ENCODE measurements at regions not wholly inside any gene's neighbourhood (a gene's known extent, or its start where the extent isn't known, plus 50 kb on each side); places are given as distances from the start of the nearest gene placed in this dataset.
A peak's percentile ranks its signal among the peaks of the same experiment; 100 is the strongest.
"Not testable (repeated sequence)": the region's sequence is repeated elsewhere in the genome, so short reads cannot be mapped to it uniquely, and the experiment has no call there.

DNA sequence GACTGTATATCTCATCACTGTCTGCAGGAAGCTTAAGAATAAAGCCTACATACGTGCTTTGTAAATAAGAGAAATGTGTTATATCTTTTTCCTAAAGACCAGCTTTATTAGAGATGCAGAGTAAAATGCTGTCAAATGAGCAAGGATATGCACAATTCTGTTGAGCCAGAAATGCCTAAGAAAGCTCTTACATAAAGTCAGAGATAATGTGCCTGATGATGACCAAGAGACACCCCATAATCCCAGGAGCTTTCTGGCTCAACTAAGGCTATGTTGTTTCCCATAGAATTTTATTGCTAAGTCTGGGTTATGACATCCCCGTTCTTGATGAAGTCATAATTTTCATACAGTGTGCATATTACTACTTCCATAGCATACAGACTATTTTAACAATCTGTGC lies 209.9 kb downstream of the GALC start:
- H3K27ac ChIP-seq: no peak overlapping the region

DNA sequence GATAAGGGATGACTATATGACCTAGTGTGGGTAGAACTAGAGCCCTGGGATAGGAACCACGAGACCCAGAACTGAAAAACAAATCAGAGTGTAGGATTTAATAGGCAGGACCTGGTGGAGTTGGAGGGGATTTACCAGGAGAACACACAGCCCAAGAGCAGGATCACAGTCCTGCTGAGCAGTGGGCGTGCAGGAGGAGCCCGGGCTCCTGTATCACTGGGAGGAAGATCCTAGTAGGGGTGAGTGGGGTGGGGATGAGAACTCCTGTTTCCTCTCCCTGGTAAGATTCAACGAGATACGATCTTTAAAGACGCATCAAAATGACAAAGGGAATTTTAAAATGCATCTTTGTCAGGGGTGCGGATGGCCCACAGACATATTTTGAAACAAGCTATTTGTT lies 220.1 kb downstream of the GALC start:
- H3K4me1 ChIP-seq: peaks cover 0 to 21% (median 11%) of the 10 kb centered on the region in 10 experiments; a peak in 14 of 20 replicates
- H4K20me1 ChIP-seq: no peaks in the 10 kb centered on the region
- no peak overlapping the region for H3K9ac ChIP-seq
- no peak overlapping the region for H3K4me3 ChIP-seq
- no peaks in the 10 kb centered on the region for H3K36me3 ChIP-seq
- no peak for TF ChIP-seq Cebpa-rat (IDR thresholded peaks at IDR 0.05)
- H3K27ac ChIP-seq: no peak overlapping the region
- peaks cover 14 to 27% (median 18%) of the 10 kb centered on the region in 11 experiments for H3K9me3 ChIP-seq (replicated peaks in 1 of 11)
- H3K27me3 ChIP-seq: no peaks in the 10 kb centered on the region
- no peak overlapping the region for H3K4me2 ChIP-seq

More for the DNA sequence above, 209.9 kb downstream of the GALC start:
- Histone ChIP-seq H3K9ac (no peak overlapping the region), H3K4me3 (no peak overlapping the region), H3K4me1 (peaks cover 0 to 36% (median 11%) of the 10 kb centered on the region in 10 experiments; a peak in 11 of 20 replicates), H3K9me3 (replicated peaks in 1 of 11) (peaks cover 17 to 34% (median 25%) of the 10 kb centered on the region in 11 experiments), H3K4me2 (no peak overlapping the region), H4K20me1 (no peaks in the 10 kb centered on the region), H3K27me3 (no peaks in the 10 kb centered on the region), H3K36me3 (no peaks in the 10 kb centered on the region)
- TF ChIP-seq Cebpa-rat (IDR thresholded peaks at IDR 0.05): no peak

DNA sequence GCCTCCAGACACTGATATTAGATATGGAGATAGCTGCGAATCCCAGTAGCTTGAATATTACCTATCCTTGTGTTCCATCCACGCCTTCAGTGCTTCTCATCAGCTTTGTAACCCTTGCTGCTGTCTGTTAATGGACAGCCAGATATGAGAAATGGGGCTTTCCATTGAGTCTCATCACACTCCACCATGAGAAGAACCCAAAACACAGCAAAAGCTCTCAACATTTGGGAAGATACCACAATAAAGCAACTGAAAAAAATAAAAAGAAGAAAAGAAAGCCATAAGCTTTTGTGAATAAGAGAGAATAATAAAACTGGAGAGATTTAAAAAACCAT lies 225.4 kb downstream of the GALC start:
- H3K27me3 ChIP-seq: no peaks in the 10 kb centered on the region
- peaks cover 16 to 32% (median 21%) of the 10 kb centered on the region in 11 experiments for H3K9me3 ChIP-seq (replicated peaks in 1 of 11)
- H3K9ac ChIP-seq: no peak overlapping the region
- no peaks in the 10 kb centered on the region for H4K20me1 ChIP-seq
- H3K4me1 ChIP-seq: peaks cover 0 to 5% (median 0%) of the 10 kb centered on the region in 10 experiments; a peak in 2 of 20 replicates
- H3K36me3 ChIP-seq: no peaks in the 10 kb centered on the region
- H3K4me3 ChIP-seq: no peak overlapping the region
- H3K27ac ChIP-seq: no peak overlapping the region
- no peak for TF ChIP-seq Cebpa-rat (IDR thresholded peaks at IDR 0.05)
- H3K4me2 ChIP-seq: no peak overlapping the region

DNA sequence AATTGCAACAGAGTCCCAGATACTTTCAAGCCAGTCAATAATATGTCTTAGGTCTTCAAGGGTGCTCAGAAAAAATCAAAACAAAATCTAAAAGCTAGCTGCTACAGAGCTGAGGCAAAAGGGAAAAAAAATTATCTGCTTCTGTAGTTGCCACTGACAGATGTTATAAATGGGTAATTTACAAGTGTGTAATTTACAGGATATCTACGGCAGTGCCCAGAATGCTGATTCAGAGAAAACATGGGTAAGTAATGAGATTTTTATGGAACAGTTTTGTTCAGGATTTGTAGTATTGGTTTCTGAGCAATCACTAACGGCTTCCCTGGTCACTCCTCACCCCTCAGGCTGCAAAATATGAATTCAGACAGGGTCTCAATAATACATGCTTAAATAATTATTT lies 234.1 kb downstream of the GALC start:
- H3K4me1 ChIP-seq: peaks cover 11 to 48% (median 27%) of the 10 kb centered on the region in 10 experiments
- H3K9me3 ChIP-seq (replicated peaks in 1 of 11): peaks cover 8 to 32% (median 21%) of the 10 kb centered on the region in 11 experiments; a peak in 17 of 22 replicates
- peak overlapping the region in 1 of 11 experiments; percentile 77; a peak in 1 of 22 replicates for H3K4me2 ChIP-seq
- no peaks in the 10 kb centered on the region for H3K36me3 ChIP-seq
- no peak overlapping the region for H3K9ac ChIP-seq
- H3K27ac ChIP-seq: no peak overlapping the region
- no peak for TF ChIP-seq Cebpa-rat (IDR thresholded peaks at IDR 0.05)
- no peaks in the 10 kb centered on the region for H4K20me1 ChIP-seq
- no peak overlapping the region for H3K4me3 ChIP-seq
- no peaks in the 10 kb centered on the region for H3K27me3 ChIP-seq

DNA sequence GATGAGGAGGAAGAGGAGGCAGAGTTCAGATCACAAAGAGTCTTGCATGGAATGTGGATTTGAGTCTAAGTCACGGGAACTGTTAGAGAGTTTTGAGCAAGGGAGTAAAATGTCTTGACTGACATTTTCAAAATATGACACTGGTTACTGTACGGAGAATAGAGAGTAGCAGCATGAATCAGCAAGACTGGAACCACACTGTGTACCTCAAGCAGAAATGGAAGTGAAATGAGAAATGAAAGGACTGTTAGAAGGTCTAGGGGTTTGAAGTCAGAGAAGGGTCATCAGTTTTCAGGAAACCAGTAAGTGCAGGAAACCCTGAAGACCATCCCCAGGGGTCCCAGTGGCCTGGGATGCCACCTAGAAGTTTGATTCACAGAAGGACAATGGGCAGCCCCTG lies 236.3 kb downstream of the GALC start:
- H3K9ac ChIP-seq: no peak overlapping the region
- peaks cover 11 to 52% (median 27%) of the 10 kb centered on the region in 10 experiments for H3K4me1 ChIP-seq
- no peak overlapping the region for H3K4me3 ChIP-seq
- no peaks in the 10 kb centered on the region for H3K36me3 ChIP-seq
- no peaks in the 10 kb centered on the region for H3K27me3 ChIP-seq
- no peak for TF ChIP-seq Cebpa-rat (IDR thresholded peaks at IDR 0.05)
- no peaks in the 10 kb centered on the region for H4K20me1 ChIP-seq
- peak overlapping the region in 7 of 11 experiments; percentile 16 to 57 (median 24); a peak in 11 of 22 replicates for H3K27ac ChIP-seq
- H3K9me3 ChIP-seq (replicated peaks in 1 of 11): peaks cover 0 to 20% (median 10%) of the 10 kb centered on the region in 11 experiments; a peak in 13 of 22 replicates
- peak overlapping the region; percentile 18 to 81 (median 46); a peak in 21 of 22 replicates for H3K4me2 ChIP-seq

DNA sequence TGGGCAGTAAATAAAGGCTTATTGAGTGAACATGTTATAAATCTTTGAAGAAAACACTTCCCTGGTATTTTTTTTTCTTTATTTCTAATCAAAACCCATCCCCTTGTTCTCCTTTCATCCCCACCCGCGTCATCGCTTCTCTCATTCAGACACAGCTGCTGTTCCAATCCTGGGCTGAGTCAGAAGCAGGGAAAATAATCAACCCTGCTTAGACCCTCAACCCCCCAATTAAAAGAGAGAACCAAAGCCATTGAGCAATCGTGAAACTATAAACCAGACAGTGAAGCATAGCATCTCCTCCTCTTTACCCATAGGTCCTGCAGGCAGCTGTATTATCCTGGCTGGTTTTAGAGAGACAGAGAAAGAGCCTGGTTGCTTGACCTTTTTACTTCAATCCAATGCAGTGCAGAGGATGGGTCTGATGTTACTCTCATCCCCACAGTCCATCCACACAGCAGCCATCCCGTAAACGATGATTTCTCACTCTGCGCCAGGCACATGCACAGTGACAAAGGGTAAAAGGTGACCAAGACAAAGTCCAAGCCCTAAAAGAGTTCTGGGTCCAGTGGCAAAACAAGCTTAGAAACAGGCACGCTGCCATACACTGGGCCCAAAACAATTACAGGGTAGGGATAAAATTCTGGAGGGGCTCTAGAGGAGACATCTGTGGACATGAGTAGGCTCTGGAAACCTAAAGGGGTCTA lies 238.3 kb downstream of the GALC start:
- Histone ChIP-seq H3K27me3 (no peaks in the 10 kb centered on the region), H3K4me2 (peak overlapping the region in 7 of 11 experiments; percentile 3 to 81 (median 29); a peak in 11 of 22 replicates), H3K4me1 (peaks cover 11 to 57% (median 27%) of the 10 kb centered on the region in 10 experiments), H3K27ac (peak overlapping the region in 5 of 11 experiments; percentile 12 to 59 (median 38); a peak in 9 of 22 replicates), H4K20me1 (no peaks in the 10 kb centered on the region), H3K4me3 (no peak overlapping the region), H3K36me3 (no peaks in the 10 kb centered on the region), H3K9me3 (replicated peaks in 1 of 11) (peaks cover 0 to 6% (median 0%) of the 10 kb centered on the region in 11 experiments; a peak in 2 of 22 replicates), H3K9ac (no peak overlapping the region)
- peak in 1 of 11 experiments; percentile 43; a peak in 1 of 22 replicates for TF ChIP-seq Cebpa-rat (IDR thresholded peaks at IDR 0.05)

DNA sequence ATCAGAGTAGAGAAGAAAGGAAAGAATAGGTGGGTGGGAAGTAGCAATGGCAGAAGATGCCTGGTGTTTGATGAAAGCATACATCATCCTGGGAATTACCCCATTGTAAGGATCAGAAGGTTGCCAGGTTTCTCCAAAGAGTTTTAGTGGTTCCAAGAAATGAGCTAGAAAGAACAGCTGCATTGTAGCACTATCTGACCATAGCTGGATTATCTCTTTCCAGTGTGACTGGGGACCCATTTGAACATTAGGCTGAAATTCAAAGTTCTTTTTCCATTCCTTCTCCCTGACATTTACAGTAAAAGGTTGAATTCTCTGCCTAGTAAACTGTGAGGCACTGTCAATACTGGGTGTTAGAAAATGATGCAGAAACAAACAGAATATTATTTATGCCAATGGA lies 244.4 kb downstream of the GALC start:
- no peak for TF ChIP-seq Cebpa-rat (IDR thresholded peaks at IDR 0.05)
- Histone ChIP-seq H3K4me3 (no peak overlapping the region), H3K4me2 (no peak overlapping the region)

DNA sequence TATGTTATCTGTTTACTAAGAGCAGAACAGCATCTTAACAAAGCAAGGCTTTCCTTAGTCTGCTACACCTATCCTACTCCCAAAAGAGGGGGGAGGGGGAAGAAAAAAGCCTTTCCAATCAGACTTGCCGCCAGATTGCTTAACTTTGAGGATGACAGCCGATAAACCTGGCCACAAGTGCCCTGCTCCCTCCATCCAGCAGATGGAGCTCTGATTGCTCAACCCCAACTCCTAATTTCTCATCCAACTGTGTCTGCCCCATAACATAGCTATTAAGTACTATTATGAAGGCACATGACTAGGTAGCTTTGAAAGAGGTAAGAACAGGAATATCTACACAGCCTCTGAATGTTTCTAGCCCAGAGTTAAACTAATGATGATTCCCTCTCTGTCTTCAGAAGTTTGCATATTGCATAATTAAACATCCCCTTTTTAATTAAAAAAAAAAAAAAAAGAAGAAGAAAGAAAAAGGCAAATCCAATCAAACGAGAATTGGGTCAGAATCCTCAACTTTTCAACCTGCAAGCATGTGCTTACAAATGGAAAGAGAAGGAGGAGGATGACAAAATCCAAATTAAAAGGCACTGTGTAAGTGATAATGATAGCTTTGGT lies 247.4 kb downstream of the GALC start:
- H3K36me3 ChIP-seq: no peaks in the 10 kb centered on the region
- H3K4me3 ChIP-seq: no peak overlapping the region
- H4K20me1 ChIP-seq: no peaks in the 10 kb centered on the region
- H3K27ac ChIP-seq: no peak overlapping the region
- H3K9ac ChIP-seq: no peak overlapping the region
- no peaks in the 10 kb centered on the region for H3K27me3 ChIP-seq
- no peak overlapping the region for H3K4me2 ChIP-seq
- peaks cover 0 to 4% (median 0%) of the 10 kb centered on the region in 10 experiments; a peak in 1 of 20 replicates for H3K4me1 ChIP-seq
- peak in 5 of 11 experiments; percentile 16 to 75 (median 66); a peak in 6 of 22 replicates for TF ChIP-seq Cebpa-rat (IDR thresholded peaks at IDR 0.05)
- peaks cover 0 to 2% (median 0%) of the 10 kb centered on the region in 11 experiments; a peak in 1 of 22 replicates for H3K9me3 ChIP-seq (replicated peaks in 1 of 11)

More for the DNA sequence above, 244.4 kb downstream of the GALC start:
- Histone ChIP-seq H3K9ac (no peak overlapping the region), H3K27ac (no peak overlapping the region), H3K4me1 (peaks cover 0 to 9% (median 0%) of the 10 kb centered on the region in 10 experiments; a peak in 6 of 20 replicates), H3K27me3 (no peaks in the 10 kb centered on the region), H3K36me3 (no peaks in the 10 kb centered on the region), H3K9me3 (replicated peaks in 1 of 11) (peaks cover 0 to 5% (median 0%) of the 10 kb centered on the region in 11 experiments; a peak in 2 of 22 replicates), H4K20me1 (no peaks in the 10 kb centered on the region)

DNA sequence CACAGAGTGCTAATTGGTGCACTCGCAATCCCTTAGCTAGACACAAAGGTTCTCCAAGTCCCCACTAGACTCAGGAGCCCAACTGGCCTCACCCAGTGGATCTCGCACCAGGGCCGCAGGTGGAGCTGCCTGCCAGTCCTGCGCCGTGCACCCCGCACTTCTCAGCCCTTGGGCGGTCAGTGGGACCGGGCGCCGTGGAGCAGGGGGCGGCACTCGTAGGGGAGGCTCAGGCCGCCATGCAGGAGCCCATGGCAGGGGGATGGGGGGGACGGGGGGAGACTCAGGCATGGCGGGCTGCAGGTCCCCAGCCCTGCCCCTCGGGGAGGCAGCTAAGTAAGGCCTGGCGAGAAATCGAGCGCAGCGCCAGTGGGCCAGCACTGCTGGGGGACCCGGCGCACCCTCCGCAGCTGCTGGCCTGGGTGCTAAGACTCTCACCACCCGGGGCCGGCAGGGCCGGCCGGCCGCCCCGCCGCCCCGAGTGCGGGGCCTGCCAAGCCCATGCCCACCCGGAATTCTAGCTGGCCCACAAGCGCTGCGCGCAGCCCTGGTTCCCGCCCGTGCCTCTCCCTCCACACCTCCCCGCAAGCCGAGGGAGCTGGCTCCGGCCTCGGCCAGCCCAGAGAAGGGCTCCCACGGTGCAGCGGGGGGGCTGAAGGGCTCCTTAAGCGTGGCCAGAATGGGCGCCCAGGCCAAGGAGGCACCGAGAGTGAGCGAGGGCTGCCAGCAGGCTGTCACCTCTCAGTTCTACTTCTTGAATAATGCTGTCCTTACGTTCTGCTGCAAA lies 258.2 kb downstream of the GALC start:
- H3K36me3 ChIP-seq, H3K27ac ChIP-seq, H4K20me1 ChIP-seq, H3K27me3 ChIP-seq, H3K9ac ChIP-seq: not testable (repeated sequence)
- peak overlapping the region in 8 of 11 experiments; percentile 70 to 87 (median 74); a peak in 14 of 22 replicates for H3K4me2 ChIP-seq
- H3K9me3 ChIP-seq (replicated peaks in 1 of 11): peaks cover 8 to 19% (median 16%) of the 10 kb centered on the region in 11 experiments; a peak in 18 of 22 replicates
- 0 out of 20 replicates have a peak overlapping the region, but pooled peaks of 1 of the 10 experiments have one; percentile 22 for H3K4me3 ChIP-seq
- H3K4me1 ChIP-seq: peaks cover 6 to 45% (median 36%) of the 10 kb centered on the region in 10 experiments; a peak in 19 of 20 replicates

DNA sequence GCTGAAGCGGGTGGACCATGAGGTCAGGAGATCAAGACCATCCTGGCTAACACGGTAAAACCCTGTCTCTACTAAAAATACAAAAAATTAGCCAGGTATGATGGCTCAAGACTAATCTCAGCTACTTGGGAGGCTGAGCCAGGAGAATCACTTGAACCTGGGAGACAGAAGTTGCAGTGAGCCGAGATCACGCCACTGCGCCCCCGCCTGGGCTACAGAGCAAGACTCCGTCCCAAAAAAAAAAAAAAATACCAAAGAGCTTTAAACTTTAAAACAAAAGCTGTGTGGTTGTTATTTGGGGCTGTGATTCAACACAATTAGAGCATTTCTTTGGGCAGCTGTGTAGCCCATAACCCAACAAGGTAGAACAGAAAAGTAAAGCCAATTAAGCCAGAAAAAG lies 259.9 kb downstream of the GALC start:
- H3K27me3 ChIP-seq, H3K36me3 ChIP-seq, H3K27ac ChIP-seq, H4K20me1 ChIP-seq, H3K4me3 ChIP-seq, H3K9ac ChIP-seq: not testable (repeated sequence)
- Histone ChIP-seq H3K9me3 (replicated peaks in 1 of 11) (peaks cover 8 to 19% (median 16%) of the 10 kb centered on the region in 11 experiments; a peak in 18 of 22 replicates), H3K4me1 (peaks cover 6 to 39% (median 36%) of the 10 kb centered on the region in 10 experiments; a peak in 19 of 20 replicates), H3K4me2 (peak overlapping the region; percentile 42 to 87 (median 77); a peak in 21 of 22 replicates)
